T-helper 2 cell treated with Interferon-gamma antibody and Interleukin-4, amounts not matched to agents 100 ng/mL and 5 ng/mL, for 36 hours (primary cell): ENCODE measurements at regions not wholly inside any gene's neighbourhood (a gene's known extent, or its start where the extent isn't known, plus 50 kb on each side); places are given as distances from the start of the nearest gene placed in this dataset.

ENCODE experiments used
- intact Hi-C: fragments of 100-400 bp; cut with micrococcal nuclease; formaldehyde crosslinking; loops from one replicate; pipeline ENCODE4 v1.15.1; 2023

- intact Hi-C loops: no loop called here
These were observed 428.3 kb downstream of the GADD45G start for GRCh38 chr9:90033028-90033650.

- intact Hi-C loops: no loop called here
These were observed 429.3 kb downstream of the GADD45G start for GRCh38 chr9:90034071-90034470.

GRCh38 chr9:90035471-90035870 lies 430.7 kb downstream of the GADD45G start:
- intact Hi-C loops: no loop called here

GRCh38 chr9:90037146-90037797 lies 432.5 kb downstream of the GADD45G start:
- intact Hi-C loops: no loop called here

GRCh38 chr9:90038763-90039162 lies 434.0 kb downstream of the GADD45G start:
- intact Hi-C loops: no loop called here

GRCh38 chr9:90044263-90044662 lies 439.5 kb downstream of the GADD45G start:
- intact Hi-C loops: no loop called here

- intact Hi-C loops: no loop called here
These were observed 439.9 kb downstream of the GADD45G start for GRCh38 chr9:90044710-90045151.

GRCh38 chr9:90046317-90046861 lies 441.6 kb downstream of the GADD45G start:
- intact Hi-C loops: no loop called here

GRCh38 chr9:90047828-90048227 lies 443.0 kb downstream of the GADD45G start:
- intact Hi-C loops: no loop called here

- intact Hi-C loops: no loop called here
These were observed 447.6 kb downstream of the GADD45G start for GRCh38 chr9:90052366-90052765.

- intact Hi-C loops: no loop called here
These were observed 448.2 kb downstream of the GADD45G start for GRCh38 chr9:90053027-90053426.

- intact Hi-C loops: no loop called here
These were observed 450.0 kb downstream of the GADD45G start for GRCh38 chr9:90054810-90055209.

- intact Hi-C loops: no loop called here
These were observed 450.4 kb downstream of the GADD45G start for GRCh38 chr9:90055226-90055625.

- intact Hi-C loops: no loop called here
These were observed 452.5 kb downstream of the GADD45G start for GRCh38 chr9:90057361-90057760.

GRCh38 chr9:90058182-90058763 lies 453.5 kb downstream of the GADD45G start:
- intact Hi-C loops: no loop called here

GRCh38 chr9:90059436-90059835 lies 454.6 kb downstream of the GADD45G start:
- intact Hi-C loops: no loop called here

GRCh38 chr9:90060256-90060655 lies 455.4 kb downstream of the GADD45G start:
- intact Hi-C loops: no loop called here

GRCh38 chr9:90061187-90061586 lies 456.4 kb downstream of the GADD45G start:
- intact Hi-C loops: no loop called here

GRCh38 chr9:90062982-90063381 lies 458.2 kb downstream of the GADD45G start:
- intact Hi-C loops: no loop called here

GRCh38 chr9:90064248-90064647 lies 459.4 kb downstream of the GADD45G start:
- intact Hi-C loops: no loop called here

- intact Hi-C loops: no loop called here
These were observed 460.2 kb downstream of the GADD45G start for GRCh38 chr9:90064971-90065370.

- intact Hi-C loops: no loop called here
These were observed 461.0 kb downstream of the GADD45G start for GRCh38 chr9:90065851-90066250.

- intact Hi-C loops: no loop called here
These were observed 464.3 kb downstream of the GADD45G start for GRCh38 chr9:90069085-90069484.
